ENCODE measurements at regions not wholly inside any gene's neighbourhood (a gene's known extent, or its start where the extent isn't known, plus 50 kb on each side); places are given as distances from the start of the nearest gene placed in this dataset.
"Not testable (repeated sequence)": the region's sequence is repeated elsewhere in the genome, so short reads cannot be mapped to it uniquely, and the experiment has no call there.

- Histone ChIP-seq H3K27me3 (no peaks in the 10 kb centered on the region), H3K4me3 (no peak overlapping the region), H3K36me3 (no peaks in the 10 kb centered on the region), H3K27ac (no peak overlapping the region), H3K9me3 (no peaks in the 10 kb centered on the region), H3K4me1 (no peaks in the 10 kb centered on the region)
- TF ChIP-seq CTCF (IDR thresholded peaks at IDR 0.05), result no peak
- TF ChIP-seq POLR2A (IDR thresholded peaks at IDR 0.05), result no peak
- no peak for TF ChIP-seq POLR2AphosphoS5 (IDR thresholded peaks at IDR 0.05; ENCODE audit: insufficient read depth in 1 of 2, low read depth in 1 of 2)
- intact Hi-C loops (cut with DNase I), result no loop called here
- DNase-seq (ENCODE audit: extremely low spot score in 2 of 2), result no peak
Measured at GRCh38 chr18:59980188-59980637, 80.4 kb downstream of the PMAIP1 start.

GRCh38 chr18:59971871-59972428 lies 72.2 kb downstream of the PMAIP1 start:
- H3K4me3 ChIP-seq, result no peak overlapping the region
- intact Hi-C loops (cut with DNase I), result loop anchor here (10.0 kb wide), 1 partner anchor 63 kb away; no protein-coding TSS in a partner anchor
- DNase-seq (ENCODE audit: extremely low spot score in 2 of 2), result no peak
- peaks cover 6% of the 10 kb centered on the region for H3K4me1 ChIP-seq
- no peaks in the 10 kb centered on the region for H3K27me3 ChIP-seq
- no peaks in the 10 kb centered on the region for H3K36me3 ChIP-seq
- no peak overlapping the region for H3K27ac ChIP-seq
- H3K9me3 ChIP-seq, result no peaks in the 10 kb centered on the region
- TF ChIP-seq CTCF (IDR thresholded peaks at IDR 0.05) (no peak), POLR2AphosphoS5 (IDR thresholded peaks at IDR 0.05; ENCODE audit: insufficient read depth in 1 of 2, low read depth in 1 of 2) (no peak), POLR2A (IDR thresholded peaks at IDR 0.05) (no peak)

GRCh38 chr18:59971144-59971543 lies 71.3 kb downstream of the PMAIP1 start:
- intact Hi-C loops (cut with DNase I), result loop anchor here (10.0 kb wide), 1 partner anchor 64 kb away; no protein-coding TSS in a partner anchor
- H3K27me3 ChIP-seq; H3K27ac ChIP-seq; H3K4me1 ChIP-seq; H3K4me3 ChIP-seq; DNase-seq (ENCODE audit: extremely low spot score in 2 of 2); H3K36me3 ChIP-seq; H3K9me3 ChIP-seq: not testable (repeated sequence)

- H3K4me1 ChIP-seq; H3K27me3 ChIP-seq; H3K9me3 ChIP-seq; DNase-seq (ENCODE audit: extremely low spot score in 2 of 2); H3K27ac ChIP-seq; H3K36me3 ChIP-seq: not testable (repeated sequence)
- intact Hi-C loops (cut with DNase I), result loop anchor here (10.0 kb wide), 1 partner anchor 65 kb away; no protein-coding TSS in a partner anchor
- H3K4me3 ChIP-seq, result peak overlapping the region in 1 of 2 donors; percentile 30
Measured at GRCh38 chr18:59969477-59970028, 69.8 kb downstream of the PMAIP1 start.

- Histone ChIP-seq H3K27ac (no peak overlapping the region), H3K9me3 (no peaks in the 10 kb centered on the region), H3K27me3 (no peaks in the 10 kb centered on the region), H3K4me1 (peaks cover 6% of the 10 kb centered on the region), H3K36me3 (no peaks in the 10 kb centered on the region), H3K4me3 (no peak overlapping the region)
- intact Hi-C loops (cut with DNase I), result no loop called here
- no peak for TF ChIP-seq POLR2A (IDR thresholded peaks at IDR 0.05)
- no peak for DNase-seq (ENCODE audit: extremely low spot score in 2 of 2)
Measured at GRCh38 chr18:59968583-59968982, 68.8 kb downstream of the PMAIP1 start.

GRCh38 chr18:59967878-59968277 lies 68.1 kb downstream of the PMAIP1 start:
- Histone ChIP-seq H3K9me3 (no peaks in the 10 kb centered on the region), H3K36me3 (no peaks in the 10 kb centered on the region), H3K27ac (no peak overlapping the region), H3K4me3 (no peak overlapping the region), H3K27me3 (no peaks in the 10 kb centered on the region), H3K4me1 (peaks cover 6% of the 10 kb centered on the region)
- intact Hi-C loops (cut with DNase I), result no loop called here
- DNase-seq (ENCODE audit: extremely low spot score in 2 of 2), result no peak
- no peak for TF ChIP-seq POLR2AphosphoS5 (IDR thresholded peaks at IDR 0.05; ENCODE audit: insufficient read depth in 1 of 2, low read depth in 1 of 2)
- TF ChIP-seq POLR2A (IDR thresholded peaks at IDR 0.05), result no peak
- no peak for TF ChIP-seq CTCF (IDR thresholded peaks at IDR 0.05)

All from vagina (tissue), 2 donors.